OCI-LY1 (cell line): ENCODE measurements at regions not wholly inside any gene's neighbourhood (a gene's known extent, or its start where the extent isn't known, plus 50 kb on each side); places are given as distances from the start of the nearest gene placed in this dataset.

Source experiments
- EZH2 ChIP-seq: fragments of 200-600 bp; sonication (generic), shearing (Covaris generic); IDR thresholded peaks from 2 replicates; pipeline ENCODE4 v1.8.0; 2017; ENCODE audit warnings: borderline replicate concordance, mixed run types, mild to moderate bottlenecking, antibody characterized with exemption, low read length, moderate library complexity, mixed read lengths
- TF ChIP-seq, protein P1 (sequence below): fragments of 200-600 bp; sonication (generic), shearing (Covaris generic); IDR thresholded peaks from 2 replicates; pipeline ENCODE4 v1.5.1; 2017; ENCODE audit warnings: mild to moderate bottlenecking, antibody characterized with exemption, low read length, moderate library complexity, mixed read lengths

- TF ChIP-seq, protein P1, sequence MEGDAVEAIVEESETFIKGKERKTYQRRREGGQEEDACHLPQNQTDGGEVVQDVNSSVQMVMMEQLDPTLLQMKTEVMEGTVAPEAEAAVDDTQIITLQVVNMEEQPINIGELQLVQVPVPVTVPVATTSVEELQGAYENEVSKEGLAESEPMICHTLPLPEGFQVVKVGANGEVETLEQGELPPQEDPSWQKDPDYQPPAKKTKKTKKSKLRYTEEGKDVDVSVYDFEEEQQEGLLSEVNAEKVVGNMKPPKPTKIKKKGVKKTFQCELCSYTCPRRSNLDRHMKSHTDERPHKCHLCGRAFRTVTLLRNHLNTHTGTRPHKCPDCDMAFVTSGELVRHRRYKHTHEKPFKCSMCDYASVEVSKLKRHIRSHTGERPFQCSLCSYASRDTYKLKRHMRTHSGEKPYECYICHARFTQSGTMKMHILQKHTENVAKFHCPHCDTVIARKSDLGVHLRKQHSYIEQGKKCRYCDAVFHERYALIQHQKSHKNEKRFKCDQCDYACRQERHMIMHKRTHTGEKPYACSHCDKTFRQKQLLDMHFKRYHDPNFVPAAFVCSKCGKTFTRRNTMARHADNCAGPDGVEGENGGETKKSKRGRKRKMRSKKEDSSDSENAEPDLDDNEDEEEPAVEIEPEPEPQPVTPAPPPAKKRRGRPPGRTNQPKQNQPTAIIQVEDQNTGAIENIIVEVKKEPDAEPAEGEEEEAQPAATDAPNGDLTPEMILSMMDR: no peak
- no peak for TF ChIP-seq EZH2
These were observed 328.1 kb downstream of the C16orf95 start for GRCh38 chr16:86988920-86989696.
